ENCODE measurements at regions not wholly inside any gene's neighbourhood (a gene's known extent, or its start where the extent isn't known, plus 50 kb on each side); places are given as distances from the start of the nearest gene placed in this dataset.

DNA sequence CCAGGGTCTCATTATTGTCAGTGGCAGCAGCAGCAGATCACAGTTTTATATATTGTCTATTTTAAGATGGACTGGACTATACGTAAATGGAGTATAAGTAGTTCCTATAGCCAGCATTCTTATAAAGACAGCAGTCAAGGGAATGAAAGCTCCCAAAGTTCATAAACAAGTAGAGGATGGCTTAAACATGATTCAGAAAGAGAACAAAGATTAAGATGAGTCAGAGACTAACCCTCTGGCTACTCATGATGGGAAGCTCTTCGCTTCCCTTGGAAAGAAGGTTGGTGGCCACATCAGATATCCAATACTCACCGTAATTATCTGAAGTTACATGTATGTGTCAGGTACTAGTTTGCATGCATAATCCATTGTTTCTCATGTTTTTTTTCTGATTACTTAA is 277.0 kb downstream of the INHBA start:
- no peaks in the 10 kb centered on the region for H4K20me1 ChIP-seq (ENCODE audit: low read depth)
- H3K27me3 ChIP-seq: no peaks in the 10 kb centered on the region
- H3K9ac ChIP-seq: no peak overlapping the region
- H3K27ac Mint-ChIP-seq: no peak overlapping the region
- H3K9me3 ChIP-seq (ENCODE audit: low read depth): no peaks in the 10 kb centered on the region
- no peak overlapping the region for H2AFZ ChIP-seq (replicated peaks)
- no peaks in the 10 kb centered on the region for H3K36me3 Mint-ChIP-seq
- DNase-seq (ENCODE audit: low spot score): no peak
- H3K4me3 ChIP-seq: no peak overlapping the region
- H3K4me1 Mint-ChIP-seq: no peaks in the 10 kb centered on the region
- no peaks in the 10 kb centered on the region for H3K27me3 Mint-ChIP-seq (ENCODE audit: insufficient read depth, low read depth)
- H3K79me2 ChIP-seq (ENCODE audit: low read depth): no peaks in the 10 kb centered on the region
- no peaks in the 10 kb centered on the region for H3K4me1 ChIP-seq
- H3K36me3 ChIP-seq: no peaks in the 10 kb centered on the region
- H3K27ac ChIP-seq: no peak overlapping the region
- no peak overlapping the region for H3K4me3 Mint-ChIP-seq
- no peak overlapping the region for H3K4me2 ChIP-seq
- no peaks in the 10 kb centered on the region for H3K9me3 Mint-ChIP-seq
- TF ChIP-seq EZH2 (IDR thresholded peaks at IDR 0.05): no peak
- TF ChIP-seq EZH2phosphoT487 (IDR thresholded peaks at IDR 0.05): no peak
- no peak for TF ChIP-seq CTCF (IDR thresholded peaks at IDR 0.05)
- H3F3A ChIP-seq (ENCODE audit: low read depth): no peaks in the 10 kb centered on the region

DNA sequence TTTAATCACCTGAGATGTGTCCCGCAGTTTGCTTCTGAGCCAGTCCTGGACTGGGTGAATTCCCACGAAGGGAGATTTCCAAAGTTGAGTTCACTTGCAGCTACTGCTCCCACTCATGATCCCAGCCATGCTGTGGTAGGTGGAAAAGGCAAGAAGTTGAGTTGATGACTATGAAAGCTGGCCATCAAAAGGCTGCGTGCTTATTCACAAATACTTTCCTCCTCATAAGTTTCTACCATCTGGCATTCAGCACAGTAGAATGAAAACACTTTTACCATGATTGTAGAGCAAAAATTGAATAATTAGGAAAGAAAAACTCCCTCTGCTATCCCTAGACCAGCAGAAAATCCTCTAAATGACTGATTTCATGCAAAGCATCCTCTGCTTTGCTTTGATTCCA is 281.8 kb downstream of the INHBA start:
- Histone ChIP-seq H3K79me2 (ENCODE audit: low read depth) (no peaks in the 10 kb centered on the region), H4K20me1 (ENCODE audit: low read depth) (no peaks in the 10 kb centered on the region), H3K36me3 (no peaks in the 10 kb centered on the region), H3K9me3 (ENCODE audit: low read depth) (no peaks in the 10 kb centered on the region), H3K4me2 (no peak overlapping the region), H2AFZ (replicated peaks) (no peak overlapping the region), H3K27ac (no peak overlapping the region), H3K27me3 (no peaks in the 10 kb centered on the region), H3K4me1 (no peaks in the 10 kb centered on the region), H3F3A (ENCODE audit: low read depth) (no peaks in the 10 kb centered on the region), H3K4me3 (no peak overlapping the region), H3K9ac (no peak overlapping the region)
- H3K27ac Mint-ChIP-seq: no peak overlapping the region
- no peaks in the 10 kb centered on the region for H3K36me3 Mint-ChIP-seq
- TF ChIP-seq EZH2 (IDR thresholded peaks at IDR 0.05): no peak
- no peak for TF ChIP-seq EZH2phosphoT487 (IDR thresholded peaks at IDR 0.05)
- no peak for TF ChIP-seq CTCF (IDR thresholded peaks at IDR 0.05)
- no peaks in the 10 kb centered on the region for H3K4me1 Mint-ChIP-seq
- DNase-seq (ENCODE audit: low spot score): no peak
- no peaks in the 10 kb centered on the region for H3K9me3 Mint-ChIP-seq
- H3K4me3 Mint-ChIP-seq: no peak overlapping the region
- H3K27me3 Mint-ChIP-seq (ENCODE audit: insufficient read depth, low read depth): no peaks in the 10 kb centered on the region

GRCh38 chr7:41420421-41420820 is 282.5 kb downstream of the INHBA start:
- Mint-ChIP-seq H3K4me1 (no peaks in the 10 kb centered on the region), H3K27me3 (ENCODE audit: insufficient read depth, low read depth) (no peaks in the 10 kb centered on the region), H3K36me3 (no peaks in the 10 kb centered on the region), H3K4me3 (no peak overlapping the region), H3K9me3 (no peaks in the 10 kb centered on the region), H3K27ac (no peak overlapping the region)
- no peaks in the 10 kb centered on the region for H3F3A ChIP-seq (ENCODE audit: low read depth)
- no peak overlapping the region for H3K9ac ChIP-seq
- H3K9me3 ChIP-seq (ENCODE audit: low read depth): no peaks in the 10 kb centered on the region
- no peak overlapping the region for H3K4me2 ChIP-seq
- H3K36me3 ChIP-seq: no peaks in the 10 kb centered on the region
- no peak for TF ChIP-seq CTCF (IDR thresholded peaks at IDR 0.05)
- no peak for TF ChIP-seq EZH2phosphoT487 (IDR thresholded peaks at IDR 0.05)
- TF ChIP-seq EZH2 (IDR thresholded peaks at IDR 0.05): no peak
- no peak overlapping the region for H3K27ac ChIP-seq
- no peaks in the 10 kb centered on the region for H3K27me3 ChIP-seq
- DNase-seq (ENCODE audit: low spot score): no peak
- no peaks in the 10 kb centered on the region for H3K4me1 ChIP-seq
- H3K79me2 ChIP-seq (ENCODE audit: low read depth): no peaks in the 10 kb centered on the region
- H3K4me3 ChIP-seq: no peak overlapping the region
- no peak overlapping the region for H2AFZ ChIP-seq (replicated peaks)
- no peaks in the 10 kb centered on the region for H4K20me1 ChIP-seq (ENCODE audit: low read depth)

DNA sequence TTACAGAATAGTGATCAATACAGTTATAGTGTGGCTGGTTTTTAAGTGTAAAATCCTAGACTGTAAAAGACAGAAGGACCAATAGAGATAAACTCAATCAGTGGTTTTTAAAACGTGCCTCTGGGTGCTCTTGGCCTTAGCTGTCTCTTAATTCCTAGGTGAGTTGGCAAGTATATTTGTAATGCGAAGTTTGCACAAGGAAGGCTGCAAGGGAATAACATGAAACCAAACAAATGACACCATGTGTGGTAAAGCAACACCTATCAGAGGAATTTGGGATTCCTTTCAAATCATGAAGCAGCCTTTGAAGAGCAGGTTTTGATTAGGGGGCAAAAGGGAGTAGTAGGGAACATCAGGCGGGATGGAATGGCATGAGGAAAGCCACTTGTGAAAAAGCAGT is 284.6 kb downstream of the INHBA start:
- Histone ChIP-seq H3K4me3 (no peak overlapping the region), H3K79me2 (ENCODE audit: low read depth) (no peaks in the 10 kb centered on the region), H3K9ac (no peak overlapping the region), H3K27ac (no peak overlapping the region), H3K36me3 (no peaks in the 10 kb centered on the region), H4K20me1 (ENCODE audit: low read depth) (no peaks in the 10 kb centered on the region), H2AFZ (replicated peaks) (no peak overlapping the region), H3K9me3 (ENCODE audit: low read depth) (peaks cover 5% of the 10 kb centered on the region), H3K27me3 (no peaks in the 10 kb centered on the region), H3K4me1 (no peaks in the 10 kb centered on the region), H3K4me2 (no peak overlapping the region), H3F3A (ENCODE audit: low read depth) (no peaks in the 10 kb centered on the region)
- Mint-ChIP-seq H3K27ac (no peak overlapping the region), H3K27me3 (ENCODE audit: insufficient read depth, low read depth) (no peaks in the 10 kb centered on the region), H3K9me3 (no peaks in the 10 kb centered on the region), H3K4me1 (no peaks in the 10 kb centered on the region), H3K4me3 (no peak overlapping the region), H3K36me3 (no peaks in the 10 kb centered on the region)
- TF ChIP-seq CTCF (IDR thresholded peaks at IDR 0.05) (no peak), EZH2phosphoT487 (IDR thresholded peaks at IDR 0.05) (no peak), EZH2 (IDR thresholded peaks at IDR 0.05) (no peak)
- no peak for DNase-seq (ENCODE audit: low spot score)

Data from neural progenitor cell (in vitro differentiated cells).